ENCODE measurements at regions not wholly inside any gene's neighbourhood (a gene's known extent, or its start where the extent isn't known, plus 50 kb on each side); places are given as distances from the start of the nearest gene placed in this dataset.

DNA sequence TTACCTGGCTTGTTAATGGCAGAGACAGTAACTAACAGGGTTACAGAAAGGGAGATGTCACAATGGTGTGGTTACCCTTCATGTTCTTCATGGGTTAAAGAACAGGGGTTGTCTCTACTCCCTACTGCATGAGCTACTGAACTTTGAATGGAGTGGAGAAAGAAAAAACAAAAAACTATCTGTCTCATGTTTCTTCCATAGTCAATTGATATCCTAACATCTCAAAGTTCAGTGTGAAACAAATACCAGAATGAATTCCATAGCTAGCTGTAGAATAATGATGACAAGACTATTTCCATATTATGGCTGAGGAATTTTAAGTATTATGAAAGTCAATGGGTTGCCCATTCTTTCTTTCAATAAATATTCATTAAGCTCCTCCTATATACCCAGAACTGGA is 161.3 kb upstream of the LPP start (continued):
- TF ChIP-seq GABPA (IDR thresholded peaks at IDR 0.05 in 1 of 2, conservative IDR thresholded peaks at IDR 0.05 in 1 of 2) (no peak), RAD21 (IDR thresholded peaks at IDR 0.05) (no peak), REST (IDR thresholded peaks at IDR 0.05) (no peak), FOXA2 (IDR thresholded peaks at IDR 0.05) (no peak)

DNA sequence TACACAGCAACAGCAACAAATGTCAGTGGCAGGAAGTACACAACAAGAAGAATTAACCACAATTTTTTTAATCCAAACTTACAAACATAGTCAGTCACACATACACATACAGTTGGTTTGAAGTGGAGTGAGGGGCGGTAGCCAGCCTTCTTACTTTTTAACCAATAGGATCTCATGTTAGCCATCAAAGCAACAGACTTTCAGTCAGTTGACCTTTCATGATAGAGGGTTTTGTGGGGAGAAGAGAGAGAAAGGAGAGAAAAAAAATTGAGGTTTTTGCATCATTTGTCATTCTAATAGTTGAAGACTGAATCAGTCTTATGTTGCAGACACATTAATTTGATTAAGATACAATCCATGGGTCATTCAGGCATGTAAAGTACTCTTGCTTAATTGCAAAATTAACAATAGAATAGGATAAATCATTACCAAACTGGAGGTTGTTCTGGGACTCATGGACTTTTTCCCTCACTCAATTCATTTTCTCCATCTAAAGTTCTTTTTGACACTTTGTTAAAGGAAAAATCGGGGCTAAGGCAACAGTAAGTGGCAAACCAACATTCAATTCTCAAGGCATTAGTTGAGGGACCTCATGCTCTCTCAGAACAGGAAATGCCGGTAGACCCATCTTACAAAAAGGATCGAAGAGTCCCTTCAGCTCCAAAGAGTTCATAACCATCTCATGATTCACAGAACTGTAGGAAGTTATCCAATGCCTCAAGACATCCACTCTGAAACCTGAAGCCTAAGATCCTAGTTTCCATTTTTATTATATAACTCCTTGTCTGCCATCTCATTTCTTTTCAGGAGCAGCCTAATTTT is 159.5 kb upstream of the LPP start:
- no peak for TF ChIP-seq JUND (IDR thresholded peaks at IDR 0.05)
- Histone ChIP-seq H3K4me1 (ENCODE audit: control insufficient read depth in 4 of 4, insufficient read depth in 4 of 4, low read length in 3 of 4) (peaks cover 7 to 25% (median 20%) of the 10 kb centered on the region in 4 donors), H3K27me3 (ENCODE audit: control insufficient read depth in 4 of 4, insufficient read depth in 4 of 4, low read length in 3 of 4) (no peaks in the 10 kb centered on the region), H3K27ac (ENCODE audit: low read depth in 1 of 2, low read length in 2 of 2) (no peak overlapping the region), H3K9me3 (ENCODE audit: control insufficient read depth in 4 of 4, low read length in 3 of 4) (no peaks in the 10 kb centered on the region), H3K36me3 (ENCODE audit: control insufficient read depth in 4 of 4, insufficient read depth in 3 of 4, low read depth in 1 of 4, low read length in 3 of 4) (no peaks in the 10 kb centered on the region), H3K9ac (ENCODE audit: low read depth in 1 of 2, low read length in 2 of 2) (no peak overlapping the region), H3K4me3 (ENCODE audit: low read depth in 1 of 3, low read length in 3 of 3) (no peak overlapping the region)
- no peak for DNase-seq (ENCODE audit: low spot score)
- WGBS, result 94% methylated on average over 4 of the region's 4 CpGs

GRCh38 chr3:187995043-187995400 is 158.9 kb upstream of the LPP start:
- H3K4me1 ChIP-seq (ENCODE audit: control insufficient read depth in 4 of 4, insufficient read depth in 4 of 4, low read length in 3 of 4), result peaks cover 10 to 31% (median 26%) of the 10 kb centered on the region in 4 donors
- no peaks in the 10 kb centered on the region for H3K9me3 ChIP-seq (ENCODE audit: control insufficient read depth in 4 of 4, low read length in 3 of 4)
- H3K4me3 ChIP-seq (ENCODE audit: low read depth in 1 of 3, low read length in 3 of 3), result no peak overlapping the region
- no peak for TF ChIP-seq EGR1 (IDR thresholded peaks at IDR 0.05; ENCODE audit: low read depth in 2 of 2)
- no peak for TF ChIP-seq HNF4A (conservative IDR thresholded peaks at IDR 0.05)
- no peak for TF ChIP-seq FOXA2 (IDR thresholded peaks at IDR 0.05)
- no peak for TF ChIP-seq YY1 (IDR thresholded peaks at IDR 0.05)
- TF ChIP-seq RXRA (IDR thresholded peaks at IDR 0.05), result no peak
- TF ChIP-seq, protein P1, sequence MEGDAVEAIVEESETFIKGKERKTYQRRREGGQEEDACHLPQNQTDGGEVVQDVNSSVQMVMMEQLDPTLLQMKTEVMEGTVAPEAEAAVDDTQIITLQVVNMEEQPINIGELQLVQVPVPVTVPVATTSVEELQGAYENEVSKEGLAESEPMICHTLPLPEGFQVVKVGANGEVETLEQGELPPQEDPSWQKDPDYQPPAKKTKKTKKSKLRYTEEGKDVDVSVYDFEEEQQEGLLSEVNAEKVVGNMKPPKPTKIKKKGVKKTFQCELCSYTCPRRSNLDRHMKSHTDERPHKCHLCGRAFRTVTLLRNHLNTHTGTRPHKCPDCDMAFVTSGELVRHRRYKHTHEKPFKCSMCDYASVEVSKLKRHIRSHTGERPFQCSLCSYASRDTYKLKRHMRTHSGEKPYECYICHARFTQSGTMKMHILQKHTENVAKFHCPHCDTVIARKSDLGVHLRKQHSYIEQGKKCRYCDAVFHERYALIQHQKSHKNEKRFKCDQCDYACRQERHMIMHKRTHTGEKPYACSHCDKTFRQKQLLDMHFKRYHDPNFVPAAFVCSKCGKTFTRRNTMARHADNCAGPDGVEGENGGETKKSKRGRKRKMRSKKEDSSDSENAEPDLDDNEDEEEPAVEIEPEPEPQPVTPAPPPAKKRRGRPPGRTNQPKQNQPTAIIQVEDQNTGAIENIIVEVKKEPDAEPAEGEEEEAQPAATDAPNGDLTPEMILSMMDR (IDR thresholded peaks at IDR 0.05; ENCODE audit: low read depth, low read length, missing input control), result no peak
- no peak for TF ChIP-seq GABPA (IDR thresholded peaks at IDR 0.05 in 1 of 2, conservative IDR thresholded peaks at IDR 0.05 in 1 of 2)
- no peak for TF ChIP-seq JUND (IDR thresholded peaks at IDR 0.05)
- no peak for TF ChIP-seq SP1 (IDR thresholded peaks at IDR 0.05)
- no peak for TF ChIP-seq HNF4G (IDR thresholded peaks at IDR 0.05)
- TF ChIP-seq FOXA1 (IDR thresholded peaks at IDR 0.05), result no peak
- TF ChIP-seq, protein P2, sequence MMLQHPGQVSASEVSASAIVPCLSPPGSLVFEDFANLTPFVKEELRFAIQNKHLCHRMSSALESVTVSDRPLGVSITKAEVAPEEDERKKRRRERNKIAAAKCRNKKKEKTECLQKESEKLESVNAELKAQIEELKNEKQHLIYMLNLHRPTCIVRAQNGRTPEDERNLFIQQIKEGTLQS (IDR thresholded peaks at IDR 0.05), result no peak
- TF ChIP-seq ZBTB33 (IDR thresholded peaks at IDR 0.05), result no peak
- TF ChIP-seq, protein P3, sequence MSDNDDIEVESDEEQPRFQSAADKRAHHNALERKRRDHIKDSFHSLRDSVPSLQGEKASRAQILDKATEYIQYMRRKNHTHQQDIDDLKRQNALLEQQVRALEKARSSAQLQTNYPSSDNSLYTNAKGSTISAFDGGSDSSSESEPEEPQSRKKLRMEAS (IDR thresholded peaks at IDR 0.05), result no peak
- no peak for TF ChIP-seq RAD21 (IDR thresholded peaks at IDR 0.05)
- H3K27me3 ChIP-seq (ENCODE audit: control insufficient read depth in 4 of 4, insufficient read depth in 4 of 4, low read length in 3 of 4), result no peaks in the 10 kb centered on the region
- no peaks in the 10 kb centered on the region for H3K36me3 ChIP-seq (ENCODE audit: control insufficient read depth in 4 of 4, insufficient read depth in 3 of 4, low read depth in 1 of 4, low read length in 3 of 4)
- no peak overlapping the region for H3K9ac ChIP-seq (ENCODE audit: low read depth in 1 of 2, low read length in 2 of 2)
- no peak overlapping the region for H3K27ac ChIP-seq (ENCODE audit: low read depth in 1 of 2, low read length in 2 of 2)
- DNase-seq (ENCODE audit: low spot score), result no peak

Measured in liver (tissue), 8 donors.